HG02642 (cell line): ENCODE measurements at regions not wholly inside any gene's neighbourhood (a gene's known extent, or its start where the extent isn't known, plus 50 kb on each side); places are given as distances from the start of the nearest gene placed in this dataset.

ENCODE experiments used
- ATAC-seq: cut with Tn5 transposase; IDR thresholded peaks from one replicate; pipeline ENCODE4 v1.9.1; 2021; ENCODE audit warnings: mild to moderate bottlenecking; ENCODE audit not compliant: unreplicated experiment, poor library complexity

DNA sequence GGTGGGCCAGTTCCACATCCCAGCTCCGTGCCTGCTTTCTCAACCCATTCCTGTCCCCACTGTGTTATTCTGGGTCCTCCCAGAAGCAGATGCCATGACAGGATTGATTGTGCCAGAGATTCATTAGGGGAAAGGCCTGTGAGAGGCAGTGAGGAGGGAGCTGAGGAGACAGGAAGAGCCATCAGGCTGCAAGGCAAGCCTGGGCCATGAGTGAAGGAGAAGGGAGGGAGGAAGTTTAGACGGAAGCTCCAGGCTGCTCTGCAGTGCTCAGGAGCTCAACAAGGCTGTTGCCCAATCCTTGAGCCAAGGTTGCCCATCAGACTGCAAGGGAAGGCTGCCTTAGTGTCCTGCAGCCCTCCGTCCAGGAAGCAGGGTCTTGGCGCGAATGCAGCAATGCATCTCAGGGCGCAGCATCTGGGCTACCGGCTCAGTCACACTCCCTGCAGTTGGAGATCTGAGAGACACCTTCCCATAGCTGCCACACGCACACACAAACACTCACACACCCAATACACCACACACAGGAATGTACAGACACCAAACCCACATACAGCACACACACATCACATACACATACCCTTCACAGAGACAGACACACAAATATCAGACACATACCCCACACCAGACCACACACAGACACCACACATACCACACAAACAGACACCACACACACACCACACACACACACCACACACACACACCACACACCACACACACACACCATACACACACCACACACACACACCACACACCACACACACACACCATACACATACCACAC lies 139.5 kb upstream of the NDUFV2 start:
- no peak for ATAC-seq

- no peak for ATAC-seq
Measured at GRCh38 chr18:8963876-8964275, 138.6 kb upstream of the NDUFV2 start.

DNA sequence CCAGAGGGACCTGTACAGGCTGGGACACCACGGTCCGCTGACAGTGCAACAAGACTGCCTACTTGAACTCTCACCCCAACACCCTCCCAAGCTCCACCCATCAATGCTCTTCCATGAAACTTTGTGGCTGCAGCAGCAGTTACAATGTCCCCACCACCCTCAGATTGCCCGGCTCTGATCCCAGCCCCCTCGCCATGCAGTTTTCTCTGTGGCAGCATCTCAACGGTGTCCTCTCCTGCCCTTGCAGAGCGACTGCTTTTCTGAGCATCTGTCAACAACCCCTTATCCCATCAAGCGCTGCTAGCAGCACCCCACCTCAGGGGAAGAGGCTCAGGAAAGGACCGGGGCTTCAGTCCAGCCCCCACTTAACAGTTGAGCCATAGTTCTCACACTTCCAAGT lies 137.1 kb upstream of the NDUFV2 start:
- no peak for ATAC-seq

DNA sequence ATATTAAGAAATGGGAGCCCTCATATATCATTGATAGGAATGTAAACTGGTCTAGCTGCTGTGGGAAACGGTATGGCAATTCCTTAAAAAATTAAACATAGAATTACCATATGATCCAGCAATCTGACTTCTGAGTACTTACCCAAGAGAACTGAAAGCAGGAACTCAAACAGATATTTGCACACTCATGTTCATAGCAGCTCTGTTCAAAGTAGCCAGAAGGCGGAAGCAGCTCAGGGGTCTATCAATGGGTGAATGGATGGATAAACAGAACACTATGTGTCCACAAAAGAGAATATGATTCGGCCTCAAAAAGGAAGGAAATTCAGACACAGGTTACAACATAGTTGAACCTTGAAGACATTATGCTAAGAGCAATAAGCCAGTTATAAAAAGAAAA lies 135.7 kb upstream of the NDUFV2 start:
- ATAC-seq: no peak

DNA sequence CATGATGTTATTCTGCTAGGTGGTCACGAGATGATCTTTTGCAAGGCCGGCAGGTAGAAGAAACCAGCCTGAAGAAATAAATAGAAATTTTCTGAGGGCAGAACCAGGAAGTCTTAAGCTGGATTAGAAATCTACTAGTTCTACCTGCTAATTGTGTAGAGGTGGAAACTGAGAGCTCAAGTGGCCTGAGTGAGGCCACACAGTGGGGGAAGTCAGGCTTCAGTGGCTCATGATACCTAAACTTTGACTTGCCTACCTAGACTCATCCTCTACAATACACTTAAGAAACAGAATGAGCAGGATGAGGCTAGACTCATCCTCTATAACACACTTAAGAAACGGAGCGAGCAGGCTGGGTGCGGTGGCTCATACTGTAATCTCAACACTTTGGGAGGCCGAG lies 134.9 kb upstream of the NDUFV2 start:
- ATAC-seq: no peak

DNA sequence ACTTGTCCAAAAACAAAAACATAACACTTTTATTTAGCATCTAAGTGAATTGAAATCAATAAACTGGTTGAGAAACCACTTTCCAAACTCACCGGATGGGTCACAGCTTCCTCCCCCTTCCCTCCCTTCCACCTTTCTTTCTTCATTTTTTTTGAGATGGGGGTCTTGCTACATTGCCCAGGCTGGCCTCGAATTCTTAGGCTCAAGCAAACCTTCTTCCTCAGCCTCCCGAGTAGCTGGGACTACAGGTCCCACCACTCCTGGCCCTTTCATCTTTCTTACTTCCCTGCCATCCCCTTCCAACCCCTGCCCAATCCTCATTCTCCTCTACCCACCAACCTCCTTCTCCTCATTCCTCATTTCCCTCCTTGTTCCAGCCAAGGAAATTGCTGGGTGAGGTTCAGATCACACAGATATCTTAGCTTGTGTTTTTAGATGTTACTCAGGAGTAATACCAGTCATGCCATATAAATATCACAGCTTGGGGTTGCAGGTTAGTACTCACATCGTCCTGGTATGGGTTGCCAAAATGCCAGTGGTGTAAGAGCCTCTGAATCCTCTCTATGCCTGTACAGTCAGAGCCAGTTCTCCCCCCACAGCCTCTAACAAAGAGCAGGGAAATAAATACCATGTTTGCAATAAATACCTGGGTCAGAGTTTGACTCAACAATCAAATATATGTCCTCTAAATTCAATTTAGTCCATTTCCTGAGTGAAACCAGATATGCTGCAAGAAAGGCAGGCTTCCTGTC lies 132.7 kb upstream of the NDUFV2 start:
- ATAC-seq: no peak

DNA sequence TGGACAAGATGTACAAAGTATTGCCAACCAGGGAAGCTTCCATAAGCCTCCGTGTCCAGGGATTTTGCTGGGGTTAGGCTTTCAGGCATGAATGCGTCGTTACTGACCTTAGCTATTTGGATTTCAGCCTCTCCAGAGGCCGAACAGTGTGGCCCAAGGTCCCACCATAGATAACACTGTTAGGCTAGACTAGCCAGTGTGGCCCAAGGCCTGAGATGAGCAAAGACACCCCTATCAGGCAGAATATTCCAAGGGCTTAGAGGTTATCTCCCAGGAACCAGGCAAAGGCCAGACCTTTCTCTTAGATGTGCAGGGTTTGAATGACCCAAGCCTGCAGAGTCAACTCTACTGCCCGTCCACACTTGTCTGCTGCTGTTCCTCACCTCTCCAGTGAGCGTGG lies 131.7 kb upstream of the NDUFV2 start:
- no peak for ATAC-seq

DNA sequence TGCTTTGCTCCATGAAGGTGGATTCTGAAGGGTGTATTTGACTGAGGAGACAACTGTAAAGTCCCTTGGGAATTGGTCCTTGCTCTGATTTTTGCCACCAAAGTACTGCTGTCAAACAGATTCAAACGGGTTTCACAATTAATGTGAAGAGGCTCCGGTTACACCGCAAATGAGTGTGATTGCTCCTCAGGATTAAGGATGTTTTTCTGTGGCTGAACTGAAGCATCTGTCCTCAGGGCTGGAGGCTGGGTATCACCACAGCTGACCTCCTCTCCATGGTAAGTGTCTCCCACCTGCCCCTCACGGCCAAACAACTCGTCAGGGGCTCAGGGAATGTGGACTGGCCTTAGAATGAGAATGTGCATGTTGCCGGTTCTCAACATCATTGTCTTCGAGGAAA lies 130.4 kb upstream of the NDUFV2 start:
- no peak for ATAC-seq

DNA sequence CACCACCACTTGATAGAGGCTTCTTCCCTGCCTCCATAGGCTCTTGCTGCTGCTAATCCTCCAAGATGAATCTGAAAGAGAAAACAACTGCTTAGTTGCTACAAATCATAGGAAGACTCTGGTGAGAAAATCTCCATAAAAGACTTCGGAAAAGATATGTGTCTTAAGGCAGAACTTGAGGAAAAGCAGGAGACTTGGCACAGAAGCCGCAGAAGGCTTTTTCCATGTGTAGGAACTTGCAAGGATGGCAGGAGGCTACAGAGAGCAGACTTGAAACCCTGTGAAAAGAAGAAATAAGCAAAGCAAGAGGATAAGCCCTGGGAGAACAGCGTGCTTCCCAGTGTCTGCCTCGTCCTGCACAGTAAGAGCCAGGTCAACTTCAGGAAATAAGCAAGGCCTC lies 128.2 kb upstream of the NDUFV2 start:
- ATAC-seq: no peak

DNA sequence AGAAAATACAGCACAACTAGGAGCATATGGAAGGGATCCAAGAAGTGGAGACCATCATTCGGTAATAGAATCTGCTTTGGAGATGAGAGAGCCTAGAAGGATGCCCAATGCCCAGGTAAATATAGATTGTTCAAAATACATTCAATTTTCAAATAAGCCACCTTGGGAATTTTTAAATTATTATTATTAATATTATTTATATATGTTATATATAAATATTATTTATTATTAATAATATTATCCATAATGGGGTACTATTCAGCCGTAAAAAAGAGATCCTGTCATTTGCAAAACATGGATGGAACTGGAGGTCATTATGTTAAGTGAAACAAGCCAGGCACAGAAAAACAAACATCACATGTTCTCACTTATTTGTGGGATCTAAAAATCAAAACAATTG lies 127.8 kb upstream of the NDUFV2 start:
- ATAC-seq: no peak

DNA sequence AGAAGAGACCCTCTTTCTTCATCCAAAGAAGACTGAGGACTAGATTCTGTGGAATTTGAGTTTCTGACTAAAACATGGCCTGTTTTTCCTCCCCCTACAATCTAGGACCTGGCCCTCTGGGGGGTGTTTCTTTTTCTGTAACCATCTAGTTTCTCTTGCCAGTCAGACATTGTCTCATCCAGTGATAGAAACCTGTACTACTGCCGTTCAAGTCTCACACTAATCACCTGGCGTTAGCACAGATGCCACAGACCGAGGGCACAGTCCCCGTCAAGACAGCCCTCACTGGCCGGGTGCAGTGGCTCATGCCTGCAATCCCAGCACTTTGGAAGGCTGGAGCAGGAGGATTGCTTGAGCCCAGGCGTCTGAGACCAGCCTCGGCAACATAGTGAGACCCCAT lies 126.9 kb upstream of the NDUFV2 start:
- no peak for ATAC-seq

DNA sequence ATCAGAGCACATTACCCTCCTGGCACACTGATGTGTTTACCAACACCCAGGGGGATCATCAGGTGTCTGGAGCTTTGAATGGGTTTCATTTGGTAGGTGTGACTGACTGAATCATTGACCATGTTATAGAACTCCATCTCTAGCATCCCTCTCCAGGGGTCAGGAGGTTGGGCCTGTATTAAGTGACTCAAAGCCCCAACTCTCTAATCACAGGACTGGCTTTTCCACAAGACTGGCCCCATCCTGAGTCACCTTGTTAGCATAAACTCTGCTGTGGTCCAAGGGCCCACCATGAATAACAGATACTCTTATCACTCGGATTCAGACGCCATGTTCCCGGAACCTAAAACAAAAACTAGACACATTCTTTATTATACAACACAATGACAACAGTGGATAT lies 125.9 kb upstream of the NDUFV2 start:
- ATAC-seq: no peak

DNA sequence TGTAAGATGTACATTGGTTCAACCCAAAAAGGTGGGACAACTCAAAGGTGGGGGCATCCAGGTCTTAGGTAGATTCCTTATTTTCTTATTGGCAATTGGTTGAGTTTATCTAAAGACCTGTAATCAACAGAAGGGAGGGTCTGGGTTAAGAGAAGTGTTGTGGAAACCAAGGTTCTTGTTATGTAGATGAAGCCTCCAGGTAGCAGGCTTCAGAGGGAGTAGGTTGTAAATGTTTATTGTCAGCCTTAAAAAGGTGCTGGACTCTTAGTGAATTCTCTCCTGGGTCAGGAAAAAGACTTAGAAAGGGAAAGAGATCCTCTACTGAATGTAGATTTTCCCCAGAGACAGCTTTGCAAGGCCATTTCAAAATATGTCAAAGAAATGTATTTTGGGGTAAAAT lies 125.3 kb upstream of the NDUFV2 start:
- ATAC-seq: no peak

DNA sequence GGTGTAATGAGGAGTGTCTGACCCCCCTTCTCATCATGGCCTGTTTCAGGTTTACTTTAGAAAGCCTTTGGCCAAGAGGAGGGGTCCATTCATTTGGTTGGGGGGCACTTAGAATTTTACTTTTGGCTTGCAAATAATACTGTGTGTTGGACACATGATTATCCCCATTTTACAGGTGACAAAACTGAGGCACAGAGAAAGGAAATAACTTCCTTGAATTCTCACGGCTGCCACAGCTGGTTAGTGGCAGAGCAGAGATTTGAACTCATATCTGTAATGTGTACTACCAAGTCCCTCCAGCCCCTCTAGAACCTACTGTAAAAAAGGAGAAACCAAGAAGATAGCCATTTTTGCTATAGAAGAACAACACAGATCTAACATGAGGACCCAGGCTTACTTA lies 124.8 kb upstream of the NDUFV2 start:
- no peak for ATAC-seq

DNA sequence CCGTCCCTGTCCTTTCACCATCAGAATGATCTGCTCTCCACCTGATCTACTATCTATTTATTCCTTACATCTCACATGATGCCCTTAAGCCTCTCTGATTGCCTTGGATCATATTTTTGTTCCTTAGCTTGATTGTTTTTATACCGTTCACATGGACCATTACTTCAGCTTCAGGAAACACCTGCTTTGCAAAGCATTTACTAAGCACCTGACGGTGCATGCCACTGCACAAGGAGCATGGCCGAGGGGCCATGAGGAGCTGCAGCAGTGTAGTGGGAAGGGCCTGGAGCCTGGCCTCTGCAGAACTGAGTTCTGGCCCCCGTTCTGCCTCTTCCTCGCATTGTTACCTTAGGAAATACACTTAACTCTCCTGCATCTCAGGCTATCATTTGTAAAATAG lies 124.1 kb upstream of the NDUFV2 start:
- no peak for ATAC-seq

GRCh38 chr18:8979258-8979988 lies 123.1 kb upstream of the NDUFV2 start:
- ATAC-seq: no peak

DNA sequence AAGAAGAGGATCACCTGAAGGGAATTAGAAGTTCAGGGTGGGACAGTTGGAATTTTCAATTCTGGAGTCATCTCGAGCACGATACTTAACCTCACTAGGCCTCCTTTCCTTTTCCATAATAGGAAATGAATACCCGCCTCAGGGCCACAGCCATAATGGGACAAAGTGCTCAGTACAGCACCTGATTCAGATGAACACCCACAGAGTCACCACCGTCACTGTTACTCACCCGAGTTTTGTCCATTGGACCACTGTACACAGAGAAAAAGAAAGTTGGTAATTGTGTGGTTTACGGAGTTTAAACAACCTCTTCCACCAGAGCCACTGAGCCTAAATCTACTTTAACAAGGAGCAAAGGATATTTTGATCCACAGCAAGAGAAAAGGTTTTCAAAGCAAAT lies 122.0 kb upstream of the NDUFV2 start:
- ATAC-seq: no peak

GRCh38 chr18:8980918-8981317 lies 121.6 kb upstream of the NDUFV2 start:
- no peak for ATAC-seq

GRCh38 chr18:8982416-8983183 lies 119.9 kb upstream of the NDUFV2 start:
- no peak for ATAC-seq

DNA sequence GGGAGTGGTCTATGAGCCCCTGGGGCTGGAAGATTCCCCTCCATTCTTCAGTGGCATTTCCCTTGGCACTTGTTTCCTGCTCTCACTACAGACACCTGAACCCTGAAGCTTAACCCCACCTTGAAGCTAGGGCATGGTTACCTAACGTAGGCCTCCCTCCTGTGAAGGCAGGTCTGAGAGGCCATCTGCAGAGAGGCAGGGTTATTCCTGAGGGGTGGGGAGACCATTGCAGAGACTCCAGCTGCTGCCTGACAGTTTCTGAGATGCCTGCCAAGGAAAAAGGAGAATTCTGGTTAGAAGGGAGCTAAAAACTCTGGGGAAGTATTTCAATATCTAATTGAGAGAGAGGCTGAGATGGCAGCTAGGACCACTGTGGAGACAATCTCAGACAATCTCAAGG lies 119.3 kb upstream of the NDUFV2 start:
- no peak for ATAC-seq
